ENCODE measurements at regions not wholly inside any gene's neighbourhood (a gene's known extent, or its start where the extent isn't known, plus 50 kb on each side); places are given as distances from the start of the nearest gene placed in this dataset.

DNA sequence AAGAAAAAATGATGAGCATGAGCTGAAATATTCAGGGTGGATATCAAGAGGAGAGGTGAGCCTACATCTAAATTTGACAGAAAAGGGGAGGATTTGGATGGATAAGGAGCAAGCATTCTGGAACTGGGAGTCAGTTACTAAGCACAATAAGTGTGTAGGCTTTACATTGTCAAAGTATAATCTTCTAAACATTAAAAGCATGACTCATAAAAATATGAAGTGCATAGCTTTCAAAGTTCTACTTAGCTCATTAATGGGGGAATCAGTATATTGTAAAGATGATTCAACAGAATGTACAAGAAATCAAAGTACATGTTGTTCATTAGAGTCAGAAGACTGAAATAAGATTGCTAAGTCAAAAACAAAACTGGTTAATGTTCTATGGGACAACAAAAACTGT is 248.0 kb upstream of the GAS1 start:
- no peaks in the 10 kb centered on the region for H3K9me3 Mint-ChIP-seq (ENCODE audit: unreplicated experiment)
- peaks cover 4% of the 10 kb centered on the region for H3K4me1 Mint-ChIP-seq (ENCODE audit: unreplicated experiment)
- TF ChIP-seq, protein P1, sequence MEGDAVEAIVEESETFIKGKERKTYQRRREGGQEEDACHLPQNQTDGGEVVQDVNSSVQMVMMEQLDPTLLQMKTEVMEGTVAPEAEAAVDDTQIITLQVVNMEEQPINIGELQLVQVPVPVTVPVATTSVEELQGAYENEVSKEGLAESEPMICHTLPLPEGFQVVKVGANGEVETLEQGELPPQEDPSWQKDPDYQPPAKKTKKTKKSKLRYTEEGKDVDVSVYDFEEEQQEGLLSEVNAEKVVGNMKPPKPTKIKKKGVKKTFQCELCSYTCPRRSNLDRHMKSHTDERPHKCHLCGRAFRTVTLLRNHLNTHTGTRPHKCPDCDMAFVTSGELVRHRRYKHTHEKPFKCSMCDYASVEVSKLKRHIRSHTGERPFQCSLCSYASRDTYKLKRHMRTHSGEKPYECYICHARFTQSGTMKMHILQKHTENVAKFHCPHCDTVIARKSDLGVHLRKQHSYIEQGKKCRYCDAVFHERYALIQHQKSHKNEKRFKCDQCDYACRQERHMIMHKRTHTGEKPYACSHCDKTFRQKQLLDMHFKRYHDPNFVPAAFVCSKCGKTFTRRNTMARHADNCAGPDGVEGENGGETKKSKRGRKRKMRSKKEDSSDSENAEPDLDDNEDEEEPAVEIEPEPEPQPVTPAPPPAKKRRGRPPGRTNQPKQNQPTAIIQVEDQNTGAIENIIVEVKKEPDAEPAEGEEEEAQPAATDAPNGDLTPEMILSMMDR (IDR thresholded peaks at IDR 0.05; ENCODE audit: unreplicated experiment) = no peak
- no peaks in the 10 kb centered on the region for H3K36me3 Mint-ChIP-seq (ENCODE audit: low read depth, unreplicated experiment)
- no peak overlapping the region for H3K27ac Mint-ChIP-seq (ENCODE audit: unreplicated experiment)
- peaks cover 3% of the 10 kb centered on the region for H3K27me3 Mint-ChIP-seq (ENCODE audit: unreplicated experiment)
- H3K4me3 Mint-ChIP-seq (ENCODE audit: unreplicated experiment) = no peak overlapping the region
- DNase-seq (ENCODE audit: low spot score) = no peak

- H3K4me3 Mint-ChIP-seq (ENCODE audit: unreplicated experiment) = no peak overlapping the region
- H3K4me1 Mint-ChIP-seq (ENCODE audit: unreplicated experiment) = peaks cover 4% of the 10 kb centered on the region
Observed at GRCh38 chr9:87197349-87198130, 250.2 kb upstream of the GAS1 start.

DNA sequence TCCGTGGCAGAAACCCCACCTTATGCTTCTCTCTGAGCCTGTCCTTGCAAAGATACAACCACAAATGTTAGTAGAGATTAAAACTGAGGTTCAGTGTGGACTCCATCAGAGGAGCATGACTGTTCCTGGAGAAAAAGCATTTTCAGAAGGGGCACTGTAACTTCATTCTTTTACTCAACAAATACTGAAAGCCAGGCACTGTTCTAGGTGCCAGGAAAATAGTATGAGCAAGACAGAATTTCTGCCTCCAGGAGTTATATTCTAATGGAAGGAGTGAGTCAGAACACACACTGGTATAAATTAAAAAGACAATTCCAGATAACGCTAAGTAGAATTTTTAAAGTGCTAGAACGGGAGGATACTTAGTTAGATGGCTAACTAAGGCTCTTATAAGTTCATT is 251.4 kb upstream of the GAS1 start:
- no peak overlapping the region for H3K4me3 Mint-ChIP-seq (ENCODE audit: unreplicated experiment)
- no peaks in the 10 kb centered on the region for H3K36me3 Mint-ChIP-seq (ENCODE audit: low read depth, unreplicated experiment)
- H3K4me1 Mint-ChIP-seq (ENCODE audit: unreplicated experiment) = peaks cover 4% of the 10 kb centered on the region
- DNase-seq (ENCODE audit: low spot score) = no peak
- H3K27me3 Mint-ChIP-seq (ENCODE audit: unreplicated experiment) = peaks cover 3% of the 10 kb centered on the region
- TF ChIP-seq, protein P1 (IDR thresholded peaks at IDR 0.05; ENCODE audit: unreplicated experiment) = no peak
- H3K9me3 Mint-ChIP-seq (ENCODE audit: unreplicated experiment) = no peaks in the 10 kb centered on the region
- H3K27ac Mint-ChIP-seq (ENCODE audit: unreplicated experiment) = no peak overlapping the region

More at GRCh38 chr9:87197349-87198130, 250.2 kb upstream of the GAS1 start:
- no peaks in the 10 kb centered on the region for H3K36me3 Mint-ChIP-seq (ENCODE audit: low read depth, unreplicated experiment)
- H3K27ac Mint-ChIP-seq (ENCODE audit: unreplicated experiment) = no peak overlapping the region
- peaks cover 3% of the 10 kb centered on the region for H3K27me3 Mint-ChIP-seq (ENCODE audit: unreplicated experiment)
- TF ChIP-seq, protein P1 (IDR thresholded peaks at IDR 0.05; ENCODE audit: unreplicated experiment) = no peak
- DNase-seq (ENCODE audit: low spot score) = no peak
- H3K9me3 Mint-ChIP-seq (ENCODE audit: unreplicated experiment) = no peaks in the 10 kb centered on the region

- Mint-ChIP-seq H3K27me3 (ENCODE audit: unreplicated experiment) (peaks cover 5% of the 10 kb centered on the region), H3K27ac (ENCODE audit: unreplicated experiment) (no peak overlapping the region), H3K4me3 (ENCODE audit: unreplicated experiment) (no peak overlapping the region), H3K9me3 (ENCODE audit: unreplicated experiment) (no peaks in the 10 kb centered on the region), H3K4me1 (ENCODE audit: unreplicated experiment) (peaks cover 4% of the 10 kb centered on the region), H3K36me3 (ENCODE audit: low read depth, unreplicated experiment) (no peaks in the 10 kb centered on the region)
- TF ChIP-seq, protein P1 (IDR thresholded peaks at IDR 0.05; ENCODE audit: unreplicated experiment) = no peak
- DNase-seq (ENCODE audit: low spot score) = no peak
Observed at GRCh38 chr9:87199278-87199677, 252.0 kb upstream of the GAS1 start.

- no peaks in the 10 kb centered on the region for H3K36me3 Mint-ChIP-seq (ENCODE audit: low read depth, unreplicated experiment)
- no peak overlapping the region for H3K27ac Mint-ChIP-seq (ENCODE audit: unreplicated experiment)
- DNase-seq (ENCODE audit: low spot score) = no peak
- peaks cover 4% of the 10 kb centered on the region for H3K4me1 Mint-ChIP-seq (ENCODE audit: unreplicated experiment)
- TF ChIP-seq, protein P1 (IDR thresholded peaks at IDR 0.05; ENCODE audit: unreplicated experiment) = no peak
- peaks cover 5% of the 10 kb centered on the region for H3K27me3 Mint-ChIP-seq (ENCODE audit: unreplicated experiment)
- no peak overlapping the region for H3K4me3 Mint-ChIP-seq (ENCODE audit: unreplicated experiment)
- H3K9me3 Mint-ChIP-seq (ENCODE audit: unreplicated experiment) = no peaks in the 10 kb centered on the region
Observed at GRCh38 chr9:87199782-87200181, 252.5 kb upstream of the GAS1 start.
